Panc1 (cell line): ENCODE measurements at regions not wholly inside any gene's neighbourhood (a gene's known extent, or its start where the extent isn't known, plus 50 kb on each side); places are given as distances from the start of the nearest gene placed in this dataset.

Experiments used
- ATAC-seq: fragments of 200-7000 bp; cut with Tn5 transposase; 2 replicates; pipeline ENCODE4 v1.9.1; 2020; ENCODE audit warnings: mild to moderate bottlenecking, moderate library complexity
- BruUV-seq: library from RNA; stranded (reverse); fragments of 400-500 nt; replicated peaks from 2 replicates; lab custom pipeline; 2021; lab: Mats Ljungman, UMichigan
- CTCF ChIA-PET: fragments of 300-600 bp; sonication (Branson Sonifier 250); formaldehyde crosslinking; loops from one replicate; lab custom pipeline; 2022; ENCODE audit warnings: antibody characterized with exemption; lab: Charles Lee
- POLR2A ChIA-PET: fragments of 300-600 bp; sonication (Branson Sonifier 250); formaldehyde crosslinking; loops from one replicate; lab custom pipeline; 2022; ENCODE audit warnings: antibody characterized with exemption; lab: Charles Lee
- DNase-seq: peaks from one replicate; pipeline ENCODE4 v3.0.0-alpha.2; 2010; ENCODE audit warnings: low read depth, low spot score
- H3K27ac ChIP-seq: 2 replicates; pipeline ENCODE4 v1.5.1; 2011; ENCODE audit warnings: mild to moderate bottlenecking, low read length, inconsistent platforms
- H3K27me3 ChIP-seq: fragments of 200-500 bp; sonication (Bioruptor generic); 2 replicates; pipeline ENCODE4 v1.6.0; 2014; ENCODE audit warnings: low read length, inconsistent platforms; ENCODE audit not compliant: control insufficient read depth, insufficient read depth
- H3K36me3 ChIP-seq: fragments of 200-500 bp; sonication (Bioruptor generic); 2 replicates; pipeline ENCODE4 v1.5.1; 2014; ENCODE audit warnings: inconsistent platforms, mild to moderate bottlenecking, low read length, moderate library complexity; ENCODE audit not compliant: control insufficient read depth, insufficient read depth
- H3K4me1 ChIP-seq: 2 replicates; pipeline ENCODE4 v1.5.1; 2011; ENCODE audit warnings: inconsistent platforms, mild to moderate bottlenecking, low read length, moderate library complexity; ENCODE audit not compliant: control insufficient read depth, insufficient read depth
- H3K4me3 ChIP-seq, 2 experiments: 2 replicates each; pipeline ENCODE4 v1.5.1; 2011 to 2012; ENCODE audit warnings: low read depth in 2 of 2, low read length in 2 of 2, mild to moderate bottlenecking in 2 of 2, inconsistent platforms in 1 of 2, moderate library complexity in 1 of 2
- H3K9me3 ChIP-seq: fragments of 200-500 bp; sonication (Bioruptor generic); 2 replicates; pipeline ENCODE4 v1.5.1; 2014; ENCODE audit warnings: low read depth, mild to moderate bottlenecking, inconsistent platforms, low read length, moderate library complexity; ENCODE audit not compliant: control insufficient read depth, insufficient read depth
- CTCF ChIP-seq: fragments of 450-650 bp; IDR thresholded peaks from 2 replicates; pipeline ENCODE4 v1.5.1; 2017; ENCODE audit warnings: mild to moderate bottlenecking
- POLR2AphosphoS5 ChIP-seq: IDR thresholded peaks from 2 replicates; pipeline ENCODE4 v1.6.1; 2012; ENCODE audit warnings: mild to moderate bottlenecking, low read depth, low read length, moderate library complexity
- SIN3A ChIP-seq: IDR thresholded peaks from 2 replicates; pipeline ENCODE4 v1.6.1; 2012; ENCODE audit warnings: low read depth, mild to moderate bottlenecking, low read length, moderate library complexity, borderline replicate concordance; ENCODE audit not compliant: insufficient read depth
- TCF7L2 ChIP-seq: IDR thresholded peaks from 2 replicates; pipeline ENCODE4 v1.6.1; 2011; ENCODE audit warnings: mild to moderate bottlenecking, low read depth, low read length, inconsistent platforms
- in situ Hi-C: cut with HindIII; loops from 2 replicates; pipeline ENCODE4 v1.10.0; 2016; ENCODE audit warnings: low sequenced_read_pairs, low pct_unique_long_range_greater_than_20kb
- intact Hi-C: fragments of 100-400 bp; cut with micrococcal nuclease; formaldehyde crosslinking; loops from one replicate; pipeline ENCODE4 v1.10.0; 2022; ENCODE audit not compliant: unreplicated experiment
- TF ChIP-seq, protein P1 (sequence below), 2 experiments: IDR thresholded peaks; 2 replicates each; pipeline ENCODE4 v1.6.1; 2011 to 2012; ENCODE audit warnings: low read depth in 2 of 2, control low read depth in 1 of 2, low read length in 1 of 2, mild to moderate bottlenecking in 1 of 2, moderate library complexity in 1 of 2; ENCODE audit not compliant: insufficient read depth in 1 of 2

DNA sequence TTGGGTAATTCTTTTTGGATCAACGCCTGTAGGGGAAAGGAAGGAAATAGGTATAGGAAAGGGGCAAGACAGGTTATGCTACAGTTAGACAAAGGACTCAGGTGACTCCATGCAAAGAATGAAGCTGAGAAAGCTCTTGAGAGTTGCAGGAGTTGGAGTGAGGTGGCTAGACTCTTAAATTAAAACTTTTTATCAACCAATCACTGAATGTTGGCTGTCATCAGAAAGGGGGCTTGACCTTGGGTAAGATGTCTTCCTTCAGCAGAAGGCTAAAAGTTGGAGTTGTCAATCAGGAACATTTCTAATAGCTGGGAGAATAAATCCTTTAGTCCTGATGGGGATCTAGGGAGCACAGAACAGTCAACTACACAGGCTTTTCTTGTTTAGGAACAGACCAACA is 595.4 kb downstream of the SLC16A7 start:
- POLR2A ChIA-PET = no interaction called here
- H3K27me3 ChIP-seq = no peaks in the 10 kb centered on the region
- BruUV-seq = no TSS peak
- H3K4me3 ChIP-seq = no peak overlapping the region
- in situ Hi-C loops (no loop called here), intact Hi-C loops (no loop called here)
- no peaks in the 10 kb centered on the region for H3K36me3 ChIP-seq
- no peaks in the 10 kb centered on the region for H3K9me3 ChIP-seq
- no peak for ATAC-seq
- no peaks in the 10 kb centered on the region for H3K4me1 ChIP-seq
- no peak for TF ChIP-seq POLR2AphosphoS5
- TF ChIP-seq, protein P1, sequence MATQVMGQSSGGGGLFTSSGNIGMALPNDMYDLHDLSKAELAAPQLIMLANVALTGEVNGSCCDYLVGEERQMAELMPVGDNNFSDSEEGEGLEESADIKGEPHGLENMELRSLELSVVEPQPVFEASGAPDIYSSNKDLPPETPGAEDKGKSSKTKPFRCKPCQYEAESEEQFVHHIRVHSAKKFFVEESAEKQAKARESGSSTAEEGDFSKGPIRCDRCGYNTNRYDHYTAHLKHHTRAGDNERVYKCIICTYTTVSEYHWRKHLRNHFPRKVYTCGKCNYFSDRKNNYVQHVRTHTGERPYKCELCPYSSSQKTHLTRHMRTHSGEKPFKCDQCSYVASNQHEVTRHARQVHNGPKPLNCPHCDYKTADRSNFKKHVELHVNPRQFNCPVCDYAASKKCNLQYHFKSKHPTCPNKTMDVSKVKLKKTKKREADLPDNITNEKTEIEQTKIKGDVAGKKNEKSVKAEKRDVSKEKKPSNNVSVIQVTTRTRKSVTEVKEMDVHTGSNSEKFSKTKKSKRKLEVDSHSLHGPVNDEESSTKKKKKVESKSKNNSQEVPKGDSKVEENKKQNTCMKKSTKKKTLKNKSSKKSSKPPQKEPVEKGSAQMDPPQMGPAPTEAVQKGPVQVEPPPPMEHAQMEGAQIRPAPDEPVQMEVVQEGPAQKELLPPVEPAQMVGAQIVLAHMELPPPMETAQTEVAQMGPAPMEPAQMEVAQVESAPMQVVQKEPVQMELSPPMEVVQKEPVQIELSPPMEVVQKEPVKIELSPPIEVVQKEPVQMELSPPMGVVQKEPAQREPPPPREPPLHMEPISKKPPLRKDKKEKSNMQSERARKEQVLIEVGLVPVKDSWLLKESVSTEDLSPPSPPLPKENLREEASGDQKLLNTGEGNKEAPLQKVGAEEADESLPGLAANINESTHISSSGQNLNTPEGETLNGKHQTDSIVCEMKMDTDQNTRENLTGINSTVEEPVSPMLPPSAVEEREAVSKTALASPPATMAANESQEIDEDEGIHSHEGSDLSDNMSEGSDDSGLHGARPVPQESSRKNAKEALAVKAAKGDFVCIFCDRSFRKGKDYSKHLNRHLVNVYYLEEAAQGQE (IDR thresholded peaks at IDR 0.05; ENCODE audit: insufficient read depth in 1 of 2, low read depth in 2 of 2, low read length in 1 of 2) = no peak
- no peak for TF ChIP-seq SIN3A
- no peak for TF ChIP-seq CTCF
- no peak for TF ChIP-seq TCF7L2
- CTCF ChIA-PET = no interaction called here
- H3K27ac ChIP-seq = no peak overlapping the region
- no peak for DNase-seq

- no peak for ATAC-seq
- intact Hi-C loops = no loop called here
Observed at GRCh38 chr12:60191676-60192359, 596.0 kb downstream of the SLC16A7 start.

More at GRCh38 chr12:60191676-60192359, 596.0 kb downstream of the SLC16A7 start:
- in situ Hi-C loops = no loop called here
- Histone ChIP-seq H3K36me3 (no peaks in the 10 kb centered on the region), H3K4me3 (no peak overlapping the region), H3K4me1 (no peaks in the 10 kb centered on the region), H3K9me3 (no peaks in the 10 kb centered on the region), H3K27me3 (no peaks in the 10 kb centered on the region), H3K27ac (no peak overlapping the region)
- DNase-seq = no peak
- ChIA-PET POLR2A (no interaction called here), CTCF (no interaction called here)
- BruUV-seq = no TSS peak
- TF ChIP-seq CTCF = no peak
- TF ChIP-seq POLR2AphosphoS5 = no peak
- TF ChIP-seq TCF7L2 = no peak
- no peak for TF ChIP-seq SIN3A
- TF ChIP-seq, protein P1 (IDR thresholded peaks at IDR 0.05; ENCODE audit: insufficient read depth in 1 of 2, low read depth in 2 of 2, low read length in 1 of 2) = no peak
